H4 (cell line): ENCODE measurements at regions not wholly inside any gene's neighbourhood (a gene's known extent, or its start where the extent isn't known, plus 50 kb on each side); places are given as distances from the start of the nearest gene placed in this dataset.
A peak's percentile ranks its signal among the peaks of the same experiment; 100 is the strongest.

Experiments used
- DNase-seq: peaks from one replicate; pipeline ENCODE4 v3.0.0-alpha.2; 2015; ENCODE audit warnings: low spot score

- DNase-seq = no peak
Measured at GRCh38 chrX:6778544-6779503, 243.9 kb upstream of the VCX3A start.

- no peak for DNase-seq
Measured at GRCh38 chrX:6777238-6778002, 242.5 kb upstream of the VCX3A start.

- no peak for DNase-seq
Measured at GRCh38 chrX:6770936-6771335, 236.0 kb upstream of the VCX3A start.

- no peak for DNase-seq
Measured at GRCh38 chrX:6768881-6769280, 234.0 kb upstream of the VCX3A start.

- no peak for DNase-seq
Measured at GRCh38 chrX:6761251-6761650, 226.3 kb upstream of the VCX3A start.

GRCh38 chrX:6759655-6760375 is 224.9 kb upstream of the VCX3A start:
- DNase-seq = no peak

GRCh38 chrX:6758234-6758633 is 223.3 kb upstream of the VCX3A start:
- no peak for DNase-seq

DNA sequence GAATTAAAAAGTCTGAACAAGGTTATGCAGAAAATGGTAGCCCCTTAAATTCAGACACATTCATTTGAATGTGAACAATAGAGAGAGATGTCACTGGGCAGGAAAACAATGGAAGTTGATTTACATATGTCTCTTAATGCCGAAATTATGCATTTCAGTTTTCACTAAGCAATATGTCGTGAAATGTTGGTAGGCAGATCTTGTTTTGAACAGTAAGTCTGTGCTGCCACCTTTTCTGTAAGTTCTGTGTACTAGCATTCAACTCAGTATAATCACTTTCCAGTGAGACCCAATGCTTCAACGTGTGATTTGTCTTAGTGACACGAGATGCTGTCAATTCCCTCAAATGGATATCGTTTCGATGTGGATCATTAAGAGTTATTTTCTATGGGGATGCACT is 222.7 kb upstream of the VCX3A start:
- no peak for DNase-seq

- DNase-seq = no peak
Measured at GRCh38 chrX:6748595-6748994, 213.7 kb upstream of the VCX3A start.

DNA sequence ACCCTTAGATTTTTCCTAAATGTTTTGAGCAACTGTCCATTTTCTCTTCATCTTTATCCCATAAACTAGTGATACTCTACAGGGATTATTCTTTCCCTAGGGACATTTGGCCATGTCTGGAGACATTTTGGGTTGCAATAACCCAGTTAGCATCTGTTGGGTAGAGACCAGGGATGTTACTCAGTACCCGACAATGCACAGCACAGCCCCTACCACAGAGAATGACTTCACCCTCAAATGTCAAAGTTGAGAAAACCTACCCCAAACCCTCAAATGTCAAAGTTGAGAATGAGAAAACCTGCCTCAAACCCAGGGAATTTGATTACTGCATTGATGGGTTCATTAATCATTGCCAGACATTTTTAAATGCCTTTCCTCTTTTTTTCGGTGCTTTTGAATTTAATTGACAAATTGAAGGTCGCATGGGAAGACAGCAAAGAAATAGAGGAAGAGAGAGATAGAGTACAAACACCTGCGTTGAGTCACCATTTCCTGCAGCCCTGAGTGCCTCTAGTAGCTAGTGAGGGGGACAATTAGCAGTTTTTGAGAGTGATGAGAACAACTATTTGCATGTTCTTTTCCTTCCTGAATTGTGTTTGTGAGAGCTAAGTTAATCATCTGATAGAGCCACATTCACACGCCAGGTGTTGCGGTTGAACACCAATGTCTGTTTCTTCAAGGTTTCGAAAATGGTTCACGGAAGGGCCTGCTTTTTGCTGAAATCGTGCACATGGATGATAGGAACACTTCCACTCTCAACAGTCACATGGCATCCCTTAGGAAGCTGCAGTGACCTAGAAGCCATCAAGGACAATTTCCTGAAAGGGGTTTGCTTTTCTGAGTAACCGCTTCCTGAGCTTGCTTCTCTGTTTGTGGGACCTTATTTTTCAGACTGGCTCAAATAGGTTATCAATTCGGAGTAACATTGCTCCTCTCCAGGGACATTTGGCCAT is 203.9 kb upstream of the VCX3A start:
- no peak for DNase-seq

DNA sequence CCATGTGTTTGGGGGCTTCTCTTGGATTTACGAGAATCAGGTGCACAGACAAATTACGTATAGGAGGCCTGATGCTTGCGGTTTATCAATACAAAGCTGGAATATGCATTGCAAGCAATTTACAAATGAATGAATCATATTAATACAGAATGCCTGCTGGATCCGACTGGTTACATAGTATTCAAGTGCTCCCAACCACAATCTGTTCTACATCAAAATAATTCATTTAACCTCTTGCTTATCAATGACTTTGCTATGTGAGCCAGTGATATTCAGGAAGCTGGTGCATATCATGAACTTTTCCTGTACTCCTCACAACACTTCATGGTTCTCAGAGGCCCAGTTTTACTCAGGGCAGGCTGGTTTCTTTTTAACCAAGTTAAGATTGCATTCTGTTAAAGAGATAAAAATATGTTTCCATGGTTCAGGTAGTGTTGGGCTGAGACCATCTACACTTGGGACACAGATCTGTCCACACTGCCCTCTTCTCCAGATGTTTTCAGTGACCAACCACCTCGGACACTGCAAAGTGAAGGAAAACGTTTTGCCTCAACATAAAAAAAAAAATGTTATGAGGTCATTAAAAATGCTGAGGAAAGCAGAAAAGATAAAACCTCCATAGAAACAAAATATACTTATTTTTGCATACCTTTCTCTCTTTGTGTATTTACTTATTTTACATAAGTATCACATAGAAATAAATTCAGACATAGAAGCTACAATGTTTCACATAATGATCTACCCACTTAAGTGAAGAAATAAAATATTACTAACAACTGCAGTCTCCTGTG is 200.1 kb upstream of the VCX3A start:
- DNase-seq = no peak

GRCh38 chrX:6732101-6732500 is 197.2 kb upstream of the VCX3A start:
- no peak for DNase-seq

- DNase-seq = peak; percentile 35
Measured at GRCh38 chrX:6729626-6730025, 194.7 kb upstream of the VCX3A start.

- no peak for DNase-seq
Measured at GRCh38 chrX:6718766-6719165, 183.8 kb upstream of the VCX3A start.

DNA sequence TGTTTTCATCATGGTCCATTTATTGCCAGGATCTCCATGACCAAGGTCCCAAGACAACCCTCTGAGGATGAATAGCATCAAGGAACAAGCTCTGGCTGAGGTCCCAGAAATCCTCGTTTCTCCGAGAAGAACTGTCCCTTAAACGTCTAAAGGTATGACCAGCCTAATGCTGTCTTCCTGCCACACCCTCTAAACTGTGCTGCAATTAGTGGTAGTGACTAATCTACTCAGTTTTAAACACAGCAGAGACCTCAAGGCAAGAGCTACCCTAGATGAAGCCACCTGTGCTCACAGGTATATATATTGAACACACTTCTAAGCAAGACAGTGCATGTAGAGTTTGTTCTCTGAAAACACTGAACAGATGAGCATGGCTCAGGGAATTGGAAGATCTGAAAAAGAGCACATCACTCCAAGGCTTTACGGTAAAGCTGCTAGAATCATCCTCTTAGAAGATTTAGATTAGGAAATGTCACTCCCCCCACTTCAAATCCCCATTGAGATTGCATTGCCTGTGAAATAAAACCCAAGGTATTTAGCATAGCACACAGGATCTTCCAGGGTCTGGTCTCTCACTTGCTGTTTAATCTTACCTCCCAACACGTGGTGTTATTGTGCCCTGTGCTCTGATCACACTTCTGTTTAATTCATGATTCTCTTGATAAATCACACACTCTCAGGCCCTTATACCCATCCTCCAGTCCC is 173.9 kb upstream of the VCX3A start:
- DNase-seq = no peak

GRCh38 chrX:6708041-6708440 is 173.1 kb upstream of the VCX3A start:
- no peak for DNase-seq

DNA sequence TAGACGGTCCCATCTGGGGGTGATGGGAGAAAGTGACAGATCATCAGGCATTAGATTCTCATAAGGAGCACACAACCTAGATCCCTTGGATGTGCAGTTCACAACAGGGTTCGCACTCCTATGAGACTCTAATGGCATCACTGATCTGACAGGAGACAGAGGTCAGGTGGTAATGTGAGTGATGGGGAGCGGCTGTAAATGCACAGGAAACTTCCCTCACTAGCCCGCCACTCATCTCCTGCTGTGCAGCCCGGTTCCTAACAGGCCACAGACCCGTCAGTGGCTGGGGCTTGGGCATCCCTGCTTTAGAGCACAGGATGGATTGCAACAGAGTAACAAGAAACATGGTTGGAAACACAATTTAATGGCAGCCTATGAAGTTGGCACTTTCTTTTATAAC is 172.6 kb upstream of the VCX3A start:
- no peak for DNase-seq

DNA sequence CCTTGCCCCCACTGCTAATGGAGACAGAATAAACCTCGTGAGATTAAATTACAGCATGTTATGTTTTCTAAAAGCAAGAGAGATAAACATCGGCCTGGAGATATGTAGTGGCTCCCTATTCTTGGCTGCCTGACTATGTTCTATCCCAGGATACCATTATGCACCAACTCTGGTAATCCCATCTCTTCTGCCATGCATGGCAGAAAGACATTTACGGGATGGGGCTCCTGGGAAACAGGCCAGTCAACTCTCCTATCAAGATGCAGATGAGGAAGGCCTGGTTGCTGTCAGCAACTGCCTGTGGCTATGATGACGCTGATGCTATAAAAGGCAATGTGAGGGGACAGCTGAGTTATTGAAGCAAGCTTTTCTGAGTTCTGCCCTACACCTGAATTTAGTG is 166.2 kb upstream of the VCX3A start:
- no peak for DNase-seq

DNA sequence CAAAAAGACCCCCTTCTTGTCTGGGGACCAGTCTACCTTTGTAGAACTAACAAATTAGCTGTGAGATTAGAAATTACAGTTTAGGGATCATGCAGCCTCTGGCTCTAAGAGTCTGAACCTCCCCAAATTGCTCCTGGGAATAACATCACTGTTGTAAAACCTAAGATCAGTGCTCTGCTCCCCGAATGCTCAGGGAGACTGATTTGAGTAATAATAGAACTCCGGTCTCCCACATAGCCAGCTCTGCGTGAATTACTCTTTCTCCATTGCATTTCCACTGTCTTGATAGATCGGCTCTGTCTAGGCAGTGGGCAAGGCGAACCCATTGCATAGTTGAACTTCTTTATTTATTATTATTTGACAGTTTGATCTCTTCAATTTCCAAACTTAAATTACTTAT is 160.8 kb upstream of the VCX3A start:
- DNase-seq = no peak

DNA sequence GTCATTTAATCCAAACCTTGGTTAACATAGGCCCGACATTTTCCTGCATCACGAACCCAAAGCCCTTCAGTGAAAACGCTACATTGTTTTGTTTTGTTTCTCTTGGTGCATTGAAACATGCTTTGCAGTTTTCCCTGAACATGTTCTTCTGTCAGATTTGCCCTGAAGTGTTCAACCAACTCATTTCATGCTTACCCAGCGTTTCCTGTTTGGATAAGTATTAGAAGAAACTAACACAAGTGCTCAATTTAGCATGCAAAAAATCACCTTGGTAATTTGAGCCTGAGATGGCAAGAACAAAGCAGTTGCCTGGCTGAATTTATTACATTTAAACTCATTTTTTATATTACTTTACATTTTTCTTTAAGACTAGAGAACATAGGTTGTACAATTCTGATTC is 160.1 kb upstream of the VCX3A start:
- no peak for DNase-seq
